Keratinocyte (primary cell): ENCODE measurements at regions not wholly inside any gene's neighbourhood (a gene's known extent, or its start where the extent isn't known, plus 50 kb on each side); places are given as distances from the start of the nearest gene placed in this dataset.
"Not testable (repeated sequence)": the region's sequence is repeated elsewhere in the genome, so short reads cannot be mapped to it uniquely, and the experiment has no call there.

Experiments
- EZH2 ChIP-seq: IDR thresholded peaks from one replicate; pipeline ENCODE4 v1.6.1; 2012; ENCODE audit warnings: inconsistent platforms, mild to moderate bottlenecking, low read length, moderate library complexity
- TF ChIP-seq, protein P1 (sequence below), 3 experiments: IDR thresholded peaks in 1 of 3; conservative IDR thresholded peaks in 1 of 3; optimal IDR thresholded peaks in 1 of 3; 2 replicates in 2 of 3; 3 replicates in 1 of 3; pipeline versions ENCODE3 to v1.5.1; 2011; ENCODE audit warnings: low read length in 3 of 3, mild to moderate bottlenecking in 3 of 3, moderate library complexity in 2 of 3, control low read depth in 1 of 3, inconsistent platforms in 1 of 3; ENCODE audit not compliant: insufficient read depth in 2 of 3; ENCODE audit errors: extremely low read depth in 1 of 3

DNA sequence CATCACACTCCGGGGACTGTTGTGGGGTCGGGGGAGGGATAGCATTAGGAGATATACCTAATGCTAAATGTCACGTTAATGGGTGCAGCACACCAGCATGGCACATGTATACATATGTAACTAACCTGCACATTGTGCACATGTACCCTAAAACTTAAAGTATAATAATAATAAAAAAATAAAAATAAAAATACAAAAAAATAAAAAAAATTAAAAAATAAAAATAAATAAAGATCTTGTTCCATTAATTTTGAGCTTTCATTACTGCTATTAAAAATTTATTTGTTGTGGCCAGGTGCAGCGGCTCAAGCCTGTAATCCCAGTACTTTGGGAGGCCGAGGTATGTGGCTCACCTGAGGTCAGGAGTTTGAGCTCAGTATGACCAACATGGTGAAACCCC is 201.8 kb upstream of the TRPC4 start:
- TF ChIP-seq, protein P1, sequence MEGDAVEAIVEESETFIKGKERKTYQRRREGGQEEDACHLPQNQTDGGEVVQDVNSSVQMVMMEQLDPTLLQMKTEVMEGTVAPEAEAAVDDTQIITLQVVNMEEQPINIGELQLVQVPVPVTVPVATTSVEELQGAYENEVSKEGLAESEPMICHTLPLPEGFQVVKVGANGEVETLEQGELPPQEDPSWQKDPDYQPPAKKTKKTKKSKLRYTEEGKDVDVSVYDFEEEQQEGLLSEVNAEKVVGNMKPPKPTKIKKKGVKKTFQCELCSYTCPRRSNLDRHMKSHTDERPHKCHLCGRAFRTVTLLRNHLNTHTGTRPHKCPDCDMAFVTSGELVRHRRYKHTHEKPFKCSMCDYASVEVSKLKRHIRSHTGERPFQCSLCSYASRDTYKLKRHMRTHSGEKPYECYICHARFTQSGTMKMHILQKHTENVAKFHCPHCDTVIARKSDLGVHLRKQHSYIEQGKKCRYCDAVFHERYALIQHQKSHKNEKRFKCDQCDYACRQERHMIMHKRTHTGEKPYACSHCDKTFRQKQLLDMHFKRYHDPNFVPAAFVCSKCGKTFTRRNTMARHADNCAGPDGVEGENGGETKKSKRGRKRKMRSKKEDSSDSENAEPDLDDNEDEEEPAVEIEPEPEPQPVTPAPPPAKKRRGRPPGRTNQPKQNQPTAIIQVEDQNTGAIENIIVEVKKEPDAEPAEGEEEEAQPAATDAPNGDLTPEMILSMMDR (optimal IDR thresholded peaks at IDR 0.05 in 1 of 3, IDR thresholded peaks at IDR 0.05 in 1 of 3, conservative IDR thresholded peaks at IDR 0.05 in 1 of 3; ENCODE audit: extremely low read depth in 1 of 3, insufficient read depth in 2 of 3, low read length in 3 of 3), result not testable (repeated sequence)
- TF ChIP-seq EZH2, result not testable (repeated sequence)
